ENCODE measurements at regions not wholly inside any gene's neighbourhood (a gene's known extent, or its start where the extent isn't known, plus 50 kb on each side); places are given as distances from the start of the nearest gene placed in this dataset.

- no peak overlapping the region for H3K9ac ChIP-seq (ENCODE audit: low read length)
- no peaks in the 10 kb centered on the region for H3K9me3 ChIP-seq (ENCODE audit: insufficient read depth, low read length)
- H3K4me3 ChIP-seq (ENCODE audit: insufficient read depth, low read length, poor library complexity, severe bottlenecking): no peak overlapping the region
- no peaks in the 10 kb centered on the region for H3K79me2 ChIP-seq (ENCODE audit: insufficient read depth, low read length)
- no peak overlapping the region for H2AFZ ChIP-seq (ENCODE audit: low read depth, low read length, severe bottlenecking)
- no peaks in the 10 kb centered on the region for H3K9me2 ChIP-seq (replicated peaks; ENCODE audit: insufficient read depth, low read length)
- no peak for TF ChIP-seq EZH2phosphoT487 (conservative IDR thresholded peaks at IDR 0.05; ENCODE audit: low read length)
- TF ChIP-seq, protein P1, sequence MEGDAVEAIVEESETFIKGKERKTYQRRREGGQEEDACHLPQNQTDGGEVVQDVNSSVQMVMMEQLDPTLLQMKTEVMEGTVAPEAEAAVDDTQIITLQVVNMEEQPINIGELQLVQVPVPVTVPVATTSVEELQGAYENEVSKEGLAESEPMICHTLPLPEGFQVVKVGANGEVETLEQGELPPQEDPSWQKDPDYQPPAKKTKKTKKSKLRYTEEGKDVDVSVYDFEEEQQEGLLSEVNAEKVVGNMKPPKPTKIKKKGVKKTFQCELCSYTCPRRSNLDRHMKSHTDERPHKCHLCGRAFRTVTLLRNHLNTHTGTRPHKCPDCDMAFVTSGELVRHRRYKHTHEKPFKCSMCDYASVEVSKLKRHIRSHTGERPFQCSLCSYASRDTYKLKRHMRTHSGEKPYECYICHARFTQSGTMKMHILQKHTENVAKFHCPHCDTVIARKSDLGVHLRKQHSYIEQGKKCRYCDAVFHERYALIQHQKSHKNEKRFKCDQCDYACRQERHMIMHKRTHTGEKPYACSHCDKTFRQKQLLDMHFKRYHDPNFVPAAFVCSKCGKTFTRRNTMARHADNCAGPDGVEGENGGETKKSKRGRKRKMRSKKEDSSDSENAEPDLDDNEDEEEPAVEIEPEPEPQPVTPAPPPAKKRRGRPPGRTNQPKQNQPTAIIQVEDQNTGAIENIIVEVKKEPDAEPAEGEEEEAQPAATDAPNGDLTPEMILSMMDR (IDR thresholded peaks at IDR 0.05; ENCODE audit: insufficient read depth, low read length, poor library complexity, severe bottlenecking): no peak
- no peak overlapping the region for H3K27ac ChIP-seq (ENCODE audit: low read depth, low read length)
- H3K4me2 ChIP-seq (ENCODE audit: low read depth, low read length, poor library complexity, severe bottlenecking): no peak overlapping the region
- H3K36me3 ChIP-seq (ENCODE audit: low read length): no peaks in the 10 kb centered on the region
- no peaks in the 10 kb centered on the region for H4K20me1 ChIP-seq (ENCODE audit: low read depth, low read length)
- no peaks in the 10 kb centered on the region for H3K27me3 ChIP-seq (ENCODE audit: low read length)
- H3F3A ChIP-seq (ENCODE audit: insufficient read depth): no peaks in the 10 kb centered on the region
Measured at GRCh38 chr13:61670384-61671161, 254.9 kb upstream of the PCDH20 start.

DNA sequence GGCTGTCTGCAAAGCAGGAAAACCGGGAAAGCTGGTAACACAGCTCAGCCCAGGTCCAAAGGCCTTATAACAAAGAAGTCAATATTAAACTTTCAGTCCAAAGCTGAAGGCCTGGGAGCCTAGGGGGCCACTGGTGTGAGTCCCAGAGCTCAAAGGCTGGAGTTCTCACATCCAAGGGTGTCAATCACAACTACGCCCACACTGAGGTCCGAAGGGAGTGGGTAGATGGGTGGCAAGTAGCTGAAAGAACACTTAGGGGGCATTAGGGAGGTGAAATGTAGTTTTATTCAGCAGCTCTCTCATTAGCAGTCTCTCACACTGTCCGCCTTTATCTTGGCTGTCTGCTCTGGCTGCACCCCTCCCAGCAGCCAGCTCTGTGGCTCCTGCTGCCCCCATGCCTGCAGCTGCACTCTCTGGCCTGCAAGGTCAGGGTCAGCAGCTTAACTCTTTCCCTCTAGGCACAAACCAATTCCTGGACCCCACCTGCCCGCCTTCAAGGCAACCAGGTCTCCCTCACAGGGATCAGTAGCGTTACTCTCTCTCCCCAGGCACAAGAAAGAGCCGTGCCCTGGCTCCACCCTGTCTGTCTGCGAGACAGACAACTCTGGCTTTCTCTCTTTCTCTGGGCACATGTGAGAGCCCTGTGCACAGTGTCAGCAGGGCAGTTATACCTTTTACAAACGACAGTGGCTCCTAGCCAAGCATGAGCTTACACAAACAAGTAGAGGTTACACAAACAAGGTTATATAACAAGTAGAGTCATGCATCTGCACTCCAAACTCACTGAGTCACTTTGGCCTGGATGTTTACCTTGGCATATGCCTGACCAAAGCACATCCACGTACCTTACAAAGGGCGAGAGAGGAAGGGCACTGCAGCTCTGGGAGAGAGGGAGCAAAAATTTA is 249.4 kb upstream of the PCDH20 start:
- no peaks in the 10 kb centered on the region for H4K20me1 ChIP-seq (ENCODE audit: low read depth, low read length)
- H3K27me3 ChIP-seq (ENCODE audit: low read length): no peaks in the 10 kb centered on the region
- H3K4me3 ChIP-seq (ENCODE audit: insufficient read depth, low read length, poor library complexity, severe bottlenecking): no peak overlapping the region
- H3K4me2 ChIP-seq (ENCODE audit: low read depth, low read length, poor library complexity, severe bottlenecking): no peak overlapping the region
- no peaks in the 10 kb centered on the region for H3K9me3 ChIP-seq (ENCODE audit: insufficient read depth, low read length)
- TF ChIP-seq, protein P1 (IDR thresholded peaks at IDR 0.05; ENCODE audit: insufficient read depth, low read length, poor library complexity, severe bottlenecking): no peak
- no peak overlapping the region for H3K27ac ChIP-seq (ENCODE audit: low read depth, low read length)
- H3F3A ChIP-seq (ENCODE audit: insufficient read depth): no peaks in the 10 kb centered on the region
- H3K9me2 ChIP-seq (replicated peaks; ENCODE audit: insufficient read depth, low read length): no peaks in the 10 kb centered on the region
- peak overlapping the region; percentile 66 for H2AFZ ChIP-seq (ENCODE audit: low read depth, low read length, severe bottlenecking)
- no peak overlapping the region for H3K9ac ChIP-seq (ENCODE audit: low read length)
- no peaks in the 10 kb centered on the region for H3K79me2 ChIP-seq (ENCODE audit: insufficient read depth, low read length)
- H3K36me3 ChIP-seq (ENCODE audit: low read length): no peaks in the 10 kb centered on the region

DNA sequence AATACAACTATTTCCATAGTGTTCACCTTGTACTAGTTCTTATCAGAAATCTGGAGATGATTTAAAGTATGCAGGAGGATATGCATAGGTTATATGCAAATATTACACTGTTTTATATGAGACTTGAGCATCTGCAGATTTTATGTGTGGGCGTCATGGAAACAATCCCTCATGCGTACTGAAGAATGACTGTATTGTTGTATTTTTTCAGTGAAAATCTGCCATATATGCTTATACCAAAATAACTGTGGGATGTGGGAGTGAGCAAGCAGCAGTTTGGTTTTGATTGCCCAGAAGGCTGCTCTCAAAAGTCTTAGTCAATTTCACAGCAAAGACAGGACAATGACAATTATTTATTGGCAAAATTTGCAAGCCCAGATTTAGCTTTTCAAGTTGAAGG is 238.8 kb upstream of the PCDH20 start:
- H3K27me3 ChIP-seq (ENCODE audit: low read length): no peaks in the 10 kb centered on the region
- no peak overlapping the region for H3K27ac ChIP-seq (ENCODE audit: low read depth, low read length)
- no peak overlapping the region for H2AFZ ChIP-seq (ENCODE audit: low read depth, low read length, severe bottlenecking)
- H3K36me3 ChIP-seq (ENCODE audit: low read length): no peaks in the 10 kb centered on the region
- H3F3A ChIP-seq (ENCODE audit: insufficient read depth): no peaks in the 10 kb centered on the region
- H3K79me2 ChIP-seq (ENCODE audit: insufficient read depth, low read length): no peaks in the 10 kb centered on the region
- H3K4me3 ChIP-seq (ENCODE audit: insufficient read depth, low read length, poor library complexity, severe bottlenecking): no peak overlapping the region
- no peaks in the 10 kb centered on the region for H4K20me1 ChIP-seq (ENCODE audit: low read depth, low read length)
- 0 out of 2 replicates have a peak, but pooled peaks cover 9% of the 10 kb centered on the region for H3K9me3 ChIP-seq (ENCODE audit: insufficient read depth, low read length)
- TF ChIP-seq, protein P1 (IDR thresholded peaks at IDR 0.05; ENCODE audit: insufficient read depth, low read length, poor library complexity, severe bottlenecking): no peak
- TF ChIP-seq EZH2phosphoT487 (conservative IDR thresholded peaks at IDR 0.05; ENCODE audit: low read length): no peak
- H3K9ac ChIP-seq (ENCODE audit: low read length): no peak overlapping the region
- no peaks in the 10 kb centered on the region for H3K9me2 ChIP-seq (replicated peaks; ENCODE audit: insufficient read depth, low read length)
- no peak overlapping the region for H3K4me2 ChIP-seq (ENCODE audit: low read depth, low read length, poor library complexity, severe bottlenecking)

Data from SU-DHL-6 (cell line).